ENCODE measurements at regions not wholly inside any gene's neighbourhood (a gene's known extent, or its start where the extent isn't known, plus 50 kb on each side); places are given as distances from the start of the nearest gene placed in this dataset.

DNA sequence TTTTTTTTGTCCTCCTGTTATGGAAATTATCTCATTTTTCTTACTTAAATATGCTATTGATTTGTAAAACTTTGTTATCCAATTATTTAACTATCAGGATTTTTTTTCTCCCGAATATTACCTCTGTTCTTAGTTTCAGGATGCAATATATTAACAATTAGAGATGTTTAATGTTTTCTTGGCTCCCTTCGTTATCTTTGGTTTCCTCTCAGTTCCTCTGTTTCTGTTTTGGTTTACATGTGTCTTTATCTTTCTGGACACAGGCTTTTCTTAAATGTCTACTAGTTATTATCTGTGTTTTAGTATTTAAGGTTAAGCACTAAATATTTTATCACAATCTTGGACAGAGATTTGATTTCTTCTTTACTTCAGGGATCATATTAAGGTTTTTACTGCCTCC, 462.2 kb upstream of the SLC10A2 start:
- no peaks in the 10 kb centered on the region for H3K79me2 ChIP-seq (ENCODE audit: insufficient read depth, low read length)
- no peak overlapping the region for H3K27ac ChIP-seq (ENCODE audit: low read depth, low read length)
- H4K20me1 ChIP-seq (ENCODE audit: insufficient read depth), result no peaks in the 10 kb centered on the region; the same call in 1 of the 2 replicates
- H2AFZ ChIP-seq (ENCODE audit: low read depth, low read length, poor library complexity, severe bottlenecking), result no peak overlapping the region
- no peak for DNase-seq (ENCODE audit: low read depth, low spot score)
- H3K4me3 ChIP-seq (replicated peaks in 1 of 2; ENCODE audit: low read depth in 1 of 2, low read length in 2 of 2), result no peak overlapping the region
- H3K4me1 ChIP-seq (ENCODE audit: control insufficient read depth in 1 of 2, insufficient read depth in 2 of 2, low read length in 2 of 2), result no peaks in the 10 kb centered on the region
- no peaks in the 10 kb centered on the region for H3K27me3 ChIP-seq (ENCODE audit: insufficient read depth, low read length)
- no peaks in the 10 kb centered on the region for H3K9me2 ChIP-seq (ENCODE audit: insufficient read depth)
- no peak overlapping the region for H3K4me2 ChIP-seq (ENCODE audit: low read length)
- no peaks in the 10 kb centered on the region; a peak in 1 of 4 replicates for H3K9me3 ChIP-seq (ENCODE audit: control insufficient read depth in 1 of 2, insufficient read depth in 1 of 2, low read depth in 1 of 2, low read length in 2 of 2)
- H3K36me3 ChIP-seq (ENCODE audit: control insufficient read depth in 1 of 2, insufficient read depth in 2 of 2, low read length in 2 of 2), result no peaks in the 10 kb centered on the region
- RAD21 ChIA-PET (ENCODE audit: low non-redundant PET in 1 of 2, low total read pairs in 2 of 2, uncharacterized antibody in 2 of 2, unreplicated experiment in 2 of 2), result no interaction called here
- no TSS peak for BruUV-seq (replicated peaks)
- POLR2A ChIA-PET, result no interaction called here
- intact Hi-C loops (cut with micrococcal nuclease), result no loop called here
- CTCF ChIA-PET, result no interaction called here
- ATAC-seq, result no peak
- TF ChIP-seq RAD21 (IDR thresholded peaks at IDR 0.05; ENCODE audit: low read depth) (no peak), YY1 (IDR thresholded peaks at IDR 0.05; ENCODE audit: extremely low read depth, insufficient replicate concordance, low read depth, low read length) (no peak), ZFX (IDR thresholded peaks at IDR 0.05) (no peak), SRF (IDR thresholded peaks at IDR 0.05; ENCODE audit: low read depth) (no peak), CBX3 (IDR thresholded peaks at IDR 0.05; ENCODE audit: low read depth) (no peak), SP1 (IDR thresholded peaks at IDR 0.05; ENCODE audit: low read depth) (no peak), EZH2phosphoT487 (IDR thresholded peaks at IDR 0.05; ENCODE audit: borderline replicate concordance) (no peak)
- TF ChIP-seq, protein P1, sequence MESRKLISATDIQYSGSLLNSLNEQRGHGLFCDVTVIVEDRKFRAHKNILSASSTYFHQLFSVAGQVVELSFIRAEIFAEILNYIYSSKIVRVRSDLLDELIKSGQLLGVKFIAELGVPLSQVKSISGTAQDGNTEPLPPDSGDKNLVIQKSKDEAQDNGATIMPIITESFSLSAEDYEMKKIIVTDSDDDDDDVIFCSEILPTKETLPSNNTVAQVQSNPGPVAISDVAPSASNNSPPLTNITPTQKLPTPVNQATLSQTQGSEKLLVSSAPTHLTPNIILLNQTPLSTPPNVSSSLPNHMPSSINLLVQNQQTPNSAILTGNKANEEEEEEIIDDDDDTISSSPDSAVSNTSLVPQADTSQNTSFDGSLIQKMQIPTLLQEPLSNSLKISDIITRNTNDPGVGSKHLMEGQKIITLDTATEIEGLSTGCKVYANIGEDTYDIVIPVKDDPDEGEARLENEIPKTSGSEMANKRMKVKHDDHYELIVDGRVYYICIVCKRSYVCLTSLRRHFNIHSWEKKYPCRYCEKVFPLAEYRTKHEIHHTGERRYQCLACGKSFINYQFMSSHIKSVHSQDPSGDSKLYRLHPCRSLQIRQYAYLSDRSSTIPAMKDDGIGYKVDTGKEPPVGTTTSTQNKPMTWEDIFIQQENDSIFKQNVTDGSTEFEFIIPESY (IDR thresholded peaks at IDR 0.05; ENCODE audit: extremely low read depth, insufficient replicate concordance, low read length), result no peak
- TF ChIP-seq, protein P2, sequence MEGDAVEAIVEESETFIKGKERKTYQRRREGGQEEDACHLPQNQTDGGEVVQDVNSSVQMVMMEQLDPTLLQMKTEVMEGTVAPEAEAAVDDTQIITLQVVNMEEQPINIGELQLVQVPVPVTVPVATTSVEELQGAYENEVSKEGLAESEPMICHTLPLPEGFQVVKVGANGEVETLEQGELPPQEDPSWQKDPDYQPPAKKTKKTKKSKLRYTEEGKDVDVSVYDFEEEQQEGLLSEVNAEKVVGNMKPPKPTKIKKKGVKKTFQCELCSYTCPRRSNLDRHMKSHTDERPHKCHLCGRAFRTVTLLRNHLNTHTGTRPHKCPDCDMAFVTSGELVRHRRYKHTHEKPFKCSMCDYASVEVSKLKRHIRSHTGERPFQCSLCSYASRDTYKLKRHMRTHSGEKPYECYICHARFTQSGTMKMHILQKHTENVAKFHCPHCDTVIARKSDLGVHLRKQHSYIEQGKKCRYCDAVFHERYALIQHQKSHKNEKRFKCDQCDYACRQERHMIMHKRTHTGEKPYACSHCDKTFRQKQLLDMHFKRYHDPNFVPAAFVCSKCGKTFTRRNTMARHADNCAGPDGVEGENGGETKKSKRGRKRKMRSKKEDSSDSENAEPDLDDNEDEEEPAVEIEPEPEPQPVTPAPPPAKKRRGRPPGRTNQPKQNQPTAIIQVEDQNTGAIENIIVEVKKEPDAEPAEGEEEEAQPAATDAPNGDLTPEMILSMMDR (IDR thresholded peaks at IDR 0.05 in 2 of 3, conservative IDR thresholded peaks at IDR 0.05 in 1 of 3; ENCODE audit: borderline replicate concordance in 1 of 3, insufficient read depth in 1 of 3, low read depth in 2 of 3, low read length in 2 of 3), result no peak
- no peak overlapping the region for H3K9ac ChIP-seq (ENCODE audit: low read length)

Data from HCT116 (cell line).